Erythroblast (primary cell): ENCODE measurements at regions not wholly inside any gene's neighbourhood (a gene's known extent, or its start where the extent isn't known, plus 50 kb on each side); places are given as distances from the start of the nearest gene placed in this dataset.

Experiments
- GATA1 ChIP-seq: IDR thresholded peaks from 2 replicates; pipeline ENCODE4 v1.6.1; 2011; ENCODE audit warnings: low read depth, mild to moderate bottlenecking, control low read depth, low read length, moderate library complexity
- POLR2A ChIP-seq: IDR thresholded peaks from 2 replicates; pipeline ENCODE4 v1.6.1; 2011; ENCODE audit warnings: mild to moderate bottlenecking, low read length

GRCh38 chr2:138979131-138979785 is 199.1 kb upstream of the NXPH2 start:
- no peak for TF ChIP-seq POLR2A
- TF ChIP-seq GATA1, result no peak
